GM23338 (cell line): ENCODE measurements at regions not wholly inside any gene's neighbourhood (a gene's known extent, or its start where the extent isn't known, plus 50 kb on each side); places are given as distances from the start of the nearest gene placed in this dataset.

ENCODE experiments used
- EZH2phosphoT487 ChIP-seq: fragments of 200-600 bp; sonication (generic); IDR thresholded peaks from one replicate; pipeline ENCODE4 v1.8.1; 2018; ENCODE audit warnings: antibody characterized with exemption; ENCODE audit not compliant: unreplicated experiment
- STAT1 ChIP-seq: IDR thresholded peaks from one replicate; pipeline ENCODE4 v1.6.1; 2016; ENCODE audit warnings: antibody characterized with exemption; ENCODE audit not compliant: unreplicated experiment
- ZNF114 ChIP-seq: fragments of 250-450 bp; sonication (Bioruptor Pico); IDR thresholded peaks from 2 replicates; pipeline ENCODE4 v1.5.0; 2020; ENCODE audit warnings: mild to moderate bottlenecking, moderate library complexity
- ZNF331 ChIP-seq: fragments of 250-450 bp; sonication (Bioruptor Pico); IDR thresholded peaks from 2 replicates; pipeline ENCODE4 v1.5.0; 2020; ENCODE audit warnings: low read depth, mild to moderate bottlenecking, moderate library complexity
- TF ChIP-seq, protein P1 (sequence below), 2 experiments: fragments of 200-600 bp in 1 of 2; sonication (generic) in 1 of 2; conservative IDR thresholded peaks; 2 replicates each; pipeline versions ENCODE4 v1.5.1 to v1.6.1; 2016 to 2017; ENCODE audit warnings: antibody characterized with exemption in 2 of 2, low read depth in 2 of 2, mild to moderate bottlenecking in 2 of 2, moderate library complexity in 1 of 2
- TF ChIP-seq, protein P2 (sequence below): IDR thresholded peaks from one replicate; pipeline ENCODE4 v1.6.1; 2018; ENCODE audit warnings: antibody characterized with exemption; ENCODE audit not compliant: unreplicated experiment

DNA sequence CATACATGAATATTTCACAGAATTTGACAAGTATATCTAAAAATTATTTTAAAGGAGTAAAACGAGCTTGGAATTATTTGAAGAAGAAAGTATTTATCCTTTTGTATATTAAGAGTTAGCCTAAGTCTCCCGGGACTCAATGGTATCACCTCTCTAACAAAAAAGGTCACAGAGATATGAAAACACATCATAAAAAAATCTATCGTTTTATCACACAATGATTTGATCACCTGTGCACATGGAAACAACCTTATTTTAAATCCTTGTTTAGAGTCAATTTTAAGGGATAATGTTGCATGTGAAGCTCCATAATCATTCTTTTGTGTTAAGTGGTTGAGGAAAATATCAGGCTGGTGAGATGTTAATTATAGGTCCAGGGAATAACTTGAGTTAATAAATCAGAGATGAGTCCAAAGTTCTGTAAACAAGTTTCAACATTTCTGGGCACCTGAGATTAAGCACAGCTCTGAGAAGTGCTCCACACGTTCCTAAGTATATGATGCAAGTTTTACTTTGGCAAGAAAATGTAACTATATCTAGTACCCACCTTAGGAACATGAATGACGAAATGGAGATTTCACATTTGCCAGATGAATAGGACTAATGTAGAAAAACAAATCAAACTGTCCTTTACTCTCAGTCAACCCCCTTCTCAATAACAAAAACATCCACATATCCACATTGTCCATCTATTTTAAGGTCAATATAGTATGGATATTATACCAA, 148.5 kb upstream of the AKR1E2 start:
- TF ChIP-seq, protein P1, sequence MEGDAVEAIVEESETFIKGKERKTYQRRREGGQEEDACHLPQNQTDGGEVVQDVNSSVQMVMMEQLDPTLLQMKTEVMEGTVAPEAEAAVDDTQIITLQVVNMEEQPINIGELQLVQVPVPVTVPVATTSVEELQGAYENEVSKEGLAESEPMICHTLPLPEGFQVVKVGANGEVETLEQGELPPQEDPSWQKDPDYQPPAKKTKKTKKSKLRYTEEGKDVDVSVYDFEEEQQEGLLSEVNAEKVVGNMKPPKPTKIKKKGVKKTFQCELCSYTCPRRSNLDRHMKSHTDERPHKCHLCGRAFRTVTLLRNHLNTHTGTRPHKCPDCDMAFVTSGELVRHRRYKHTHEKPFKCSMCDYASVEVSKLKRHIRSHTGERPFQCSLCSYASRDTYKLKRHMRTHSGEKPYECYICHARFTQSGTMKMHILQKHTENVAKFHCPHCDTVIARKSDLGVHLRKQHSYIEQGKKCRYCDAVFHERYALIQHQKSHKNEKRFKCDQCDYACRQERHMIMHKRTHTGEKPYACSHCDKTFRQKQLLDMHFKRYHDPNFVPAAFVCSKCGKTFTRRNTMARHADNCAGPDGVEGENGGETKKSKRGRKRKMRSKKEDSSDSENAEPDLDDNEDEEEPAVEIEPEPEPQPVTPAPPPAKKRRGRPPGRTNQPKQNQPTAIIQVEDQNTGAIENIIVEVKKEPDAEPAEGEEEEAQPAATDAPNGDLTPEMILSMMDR (conservative IDR thresholded peaks at IDR 0.05; ENCODE audit: low read depth in 2 of 2) = no peak
- TF ChIP-seq ZNF114 (CRISPR knock-in tag) (no peak), STAT1 (no peak), EZH2phosphoT487 (no peak), ZNF331 (CRISPR knock-in tag) (no peak)
- TF ChIP-seq, protein P2, sequence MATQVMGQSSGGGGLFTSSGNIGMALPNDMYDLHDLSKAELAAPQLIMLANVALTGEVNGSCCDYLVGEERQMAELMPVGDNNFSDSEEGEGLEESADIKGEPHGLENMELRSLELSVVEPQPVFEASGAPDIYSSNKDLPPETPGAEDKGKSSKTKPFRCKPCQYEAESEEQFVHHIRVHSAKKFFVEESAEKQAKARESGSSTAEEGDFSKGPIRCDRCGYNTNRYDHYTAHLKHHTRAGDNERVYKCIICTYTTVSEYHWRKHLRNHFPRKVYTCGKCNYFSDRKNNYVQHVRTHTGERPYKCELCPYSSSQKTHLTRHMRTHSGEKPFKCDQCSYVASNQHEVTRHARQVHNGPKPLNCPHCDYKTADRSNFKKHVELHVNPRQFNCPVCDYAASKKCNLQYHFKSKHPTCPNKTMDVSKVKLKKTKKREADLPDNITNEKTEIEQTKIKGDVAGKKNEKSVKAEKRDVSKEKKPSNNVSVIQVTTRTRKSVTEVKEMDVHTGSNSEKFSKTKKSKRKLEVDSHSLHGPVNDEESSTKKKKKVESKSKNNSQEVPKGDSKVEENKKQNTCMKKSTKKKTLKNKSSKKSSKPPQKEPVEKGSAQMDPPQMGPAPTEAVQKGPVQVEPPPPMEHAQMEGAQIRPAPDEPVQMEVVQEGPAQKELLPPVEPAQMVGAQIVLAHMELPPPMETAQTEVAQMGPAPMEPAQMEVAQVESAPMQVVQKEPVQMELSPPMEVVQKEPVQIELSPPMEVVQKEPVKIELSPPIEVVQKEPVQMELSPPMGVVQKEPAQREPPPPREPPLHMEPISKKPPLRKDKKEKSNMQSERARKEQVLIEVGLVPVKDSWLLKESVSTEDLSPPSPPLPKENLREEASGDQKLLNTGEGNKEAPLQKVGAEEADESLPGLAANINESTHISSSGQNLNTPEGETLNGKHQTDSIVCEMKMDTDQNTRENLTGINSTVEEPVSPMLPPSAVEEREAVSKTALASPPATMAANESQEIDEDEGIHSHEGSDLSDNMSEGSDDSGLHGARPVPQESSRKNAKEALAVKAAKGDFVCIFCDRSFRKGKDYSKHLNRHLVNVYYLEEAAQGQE = no peak
